Cardiac muscle cell (in vitro differentiated cells and primary cell): ENCODE measurements at regions not wholly inside any gene's neighbourhood (a gene's known extent, or its start where the extent isn't known, plus 50 kb on each side); places are given as distances from the start of the nearest gene placed in this dataset.

Experiments
- DNase-seq, 2 donors: peaks; one replicate each; pipeline versions ENCODE4 v3.0.0 to v3.0.0-alpha.2; 2010 to 2017; ENCODE audit warnings: low read depth in 1 of 2, low spot score in 1 of 2
- H3K27ac ChIP-seq: fragments of 200-600 bp; sonication (generic); 2 replicates; pipeline ENCODE4 v1.5.1; 2016
- H3K27me3 ChIP-seq: fragments of 200-600 bp; sonication (generic); 2 replicates; pipeline ENCODE4 v1.6.0; 2016; ENCODE audit warnings: control low read depth
- H3K36me3 ChIP-seq: fragments of 200-600 bp; sonication (generic); 2 replicates; pipeline ENCODE4 v1.5.1; 2016; ENCODE audit warnings: control low read depth
- H3K4me1 ChIP-seq: fragments of 200-600 bp; sonication (generic); 2 replicates; pipeline ENCODE4 v1.8.1; 2017; ENCODE audit warnings: low read depth, mild to moderate bottlenecking, mixed run types
- H3K4me3 ChIP-seq: fragments of 200-600 bp; sonication (generic); 2 replicates; pipeline ENCODE4 v1.5.1; 2016; ENCODE audit warnings: mild to moderate bottlenecking
- H3K9me3 ChIP-seq: fragments of 200-600 bp; sonication (generic); 2 replicates; pipeline ENCODE4 v1.5.1; 2017; ENCODE audit warnings: low read depth, mild to moderate bottlenecking, control low read depth
- CTCF ChIP-seq: IDR thresholded peaks from 2 replicates; pipeline ENCODE4 v1.5.1; 2012; ENCODE audit warnings: low read depth, mild to moderate bottlenecking, low read length

- no peak for TF ChIP-seq CTCF
- Histone ChIP-seq H3K36me3 (no peaks in the 10 kb centered on the region), H3K4me3 (no peak overlapping the region), H3K27ac (no peak overlapping the region), H3K4me1 (no peaks in the 10 kb centered on the region), H3K9me3 (no peaks in the 10 kb centered on the region), H3K27me3 (no peaks in the 10 kb centered on the region)
- no peak for DNase-seq
Measured at GRCh38 chr3:5788496-5788895, 601.0 kb downstream of the EDEM1 start.

GRCh38 chr3:5791558-5791957 lies 604.1 kb downstream of the EDEM1 start:
- Histone ChIP-seq H3K27me3 (no peaks in the 10 kb centered on the region), H3K4me1 (no peaks in the 10 kb centered on the region), H3K27ac (no peak overlapping the region), H3K9me3 (no peaks in the 10 kb centered on the region), H3K4me3 (no peak overlapping the region), H3K36me3 (no peaks in the 10 kb centered on the region)
- no peak for DNase-seq
- no peak for TF ChIP-seq CTCF

- H3K27me3 ChIP-seq = no peaks in the 10 kb centered on the region
- no peak overlapping the region for H3K4me3 ChIP-seq
- no peak overlapping the region for H3K27ac ChIP-seq
- no peaks in the 10 kb centered on the region for H3K9me3 ChIP-seq
- TF ChIP-seq CTCF = no peak
- no peak for DNase-seq
- H3K4me1 ChIP-seq = no peaks in the 10 kb centered on the region
- no peaks in the 10 kb centered on the region for H3K36me3 ChIP-seq
Measured at GRCh38 chr3:5796541-5796940, 609.0 kb downstream of the EDEM1 start.

GRCh38 chr3:5798809-5799208 lies 611.3 kb downstream of the EDEM1 start:
- Histone ChIP-seq H3K9me3 (no peaks in the 10 kb centered on the region), H3K4me3 (no peak overlapping the region), H3K27me3 (no peaks in the 10 kb centered on the region), H3K27ac (no peak overlapping the region), H3K36me3 (no peaks in the 10 kb centered on the region), H3K4me1 (no peaks in the 10 kb centered on the region)
- no peak for TF ChIP-seq CTCF
- no peak for DNase-seq

- TF ChIP-seq CTCF = no peak
- Histone ChIP-seq H3K27me3 (no peaks in the 10 kb centered on the region), H3K9me3 (no peaks in the 10 kb centered on the region), H3K27ac (no peak overlapping the region), H3K36me3 (no peaks in the 10 kb centered on the region), H3K4me3 (no peak overlapping the region), H3K4me1 (no peaks in the 10 kb centered on the region)
- no peak for DNase-seq
Measured at GRCh38 chr3:5799398-5799797, 611.9 kb downstream of the EDEM1 start.

- TF ChIP-seq CTCF = no peak
- no peaks in the 10 kb centered on the region for H3K4me1 ChIP-seq
- no peaks in the 10 kb centered on the region for H3K36me3 ChIP-seq
- H3K4me3 ChIP-seq = no peak overlapping the region
- H3K27me3 ChIP-seq = no peaks in the 10 kb centered on the region
- no peak overlapping the region for H3K27ac ChIP-seq
- no peaks in the 10 kb centered on the region for H3K9me3 ChIP-seq
- no peak for DNase-seq
Measured at GRCh38 chr3:5800965-5801364, 613.5 kb downstream of the EDEM1 start.
